NCI-H69 (cell line): ENCODE measurements at regions not wholly inside any gene's neighbourhood (a gene's known extent, or its start where the extent isn't known, plus 50 kb on each side); places are given as distances from the start of the nearest gene placed in this dataset.

Experiments
- DNase-seq: peaks from one replicate; lab custom pipeline; 2025; lab: John Stamatoyannopoulos, UW

DNA sequence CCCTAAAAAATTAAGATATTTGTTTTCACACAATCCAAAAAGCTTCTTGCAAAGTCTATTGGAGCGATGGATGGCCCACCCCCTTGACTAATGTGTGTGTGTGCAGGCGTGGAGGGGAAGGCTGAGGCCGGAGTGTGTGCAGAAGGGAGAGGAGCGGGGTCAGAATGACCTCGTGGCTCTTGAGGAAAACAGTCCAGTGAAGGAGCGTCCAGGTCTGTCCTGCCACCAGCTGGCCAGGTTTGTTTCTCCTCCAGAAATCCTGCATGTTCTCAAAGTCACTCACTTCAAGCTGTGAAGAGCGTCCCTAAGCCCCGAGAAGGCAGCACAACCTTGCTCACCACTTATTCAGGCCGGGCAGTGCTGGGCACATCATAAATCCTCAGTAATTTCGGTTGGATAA is 69.5 kb upstream of the SSX2IP start:
- DNase-seq = no peak

GRCh38 chr1:84758968-84759491 is 68.8 kb upstream of the SSX2IP start:
- peak; percentile 84 for DNase-seq

GRCh38 chr1:84758476-84758875 is 68.2 kb upstream of the SSX2IP start:
- DNase-seq = no peak

DNA sequence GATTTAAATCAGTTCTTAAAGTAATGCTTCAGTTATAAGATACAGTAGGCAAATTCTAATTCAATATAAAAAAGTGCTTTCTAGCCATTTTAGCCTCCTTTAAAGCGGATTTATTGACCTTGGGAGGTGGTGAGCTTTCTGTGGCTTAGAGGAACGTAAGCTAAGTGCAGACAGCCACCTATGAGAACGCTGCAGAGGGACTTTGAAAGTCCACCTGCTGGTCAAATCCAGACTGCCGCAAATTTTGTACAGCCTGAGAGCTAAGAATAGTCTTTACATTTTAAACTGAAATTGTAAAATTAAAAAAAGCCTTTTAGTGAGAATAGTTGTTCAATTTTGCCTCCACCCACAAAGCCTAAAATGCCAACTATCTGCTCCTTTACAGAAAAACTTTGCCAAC is 67.0 kb upstream of the SSX2IP start:
- DNase-seq = no peak

GRCh38 chr1:84756455-84757082 is 66.3 kb upstream of the SSX2IP start:
- DNase-seq = no peak

DNA sequence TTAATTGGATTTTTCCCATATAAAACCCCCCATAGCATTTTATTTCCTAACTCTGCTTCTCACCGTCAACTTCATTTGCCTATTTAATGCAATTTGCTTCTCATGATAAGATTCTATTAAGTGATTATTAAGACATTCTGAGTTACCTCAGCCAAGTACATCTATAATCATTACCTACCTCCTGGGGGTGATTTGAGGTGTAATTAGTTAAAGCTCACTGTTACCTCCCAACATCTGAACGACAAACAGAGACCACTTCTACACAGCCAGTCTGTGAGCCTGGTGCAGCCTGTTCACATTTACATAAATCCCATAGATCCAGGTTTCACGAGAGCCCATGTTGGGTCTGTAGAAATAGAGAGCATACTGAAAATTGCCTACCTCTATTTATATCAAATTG is 65.7 kb upstream of the SSX2IP start:
- no peak for DNase-seq

DNA sequence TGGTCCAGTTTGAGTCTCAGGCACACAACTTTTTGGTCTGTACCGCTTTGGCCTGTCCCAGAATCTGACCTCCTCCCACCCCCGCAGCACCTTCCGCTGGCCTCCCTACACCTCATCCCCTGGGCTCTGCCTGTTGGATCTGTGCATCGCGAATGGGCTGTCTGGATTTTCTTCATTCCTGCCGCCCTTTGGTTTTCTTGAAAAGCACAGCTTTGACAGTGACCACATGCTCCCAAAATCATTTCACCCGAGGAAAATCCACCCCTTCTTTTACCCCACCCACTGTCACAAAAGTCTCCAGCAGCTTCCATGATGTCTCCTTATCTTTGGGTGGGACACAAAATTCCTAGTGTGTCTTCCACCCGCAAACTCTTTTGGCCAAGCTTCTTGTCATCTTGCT is 65.0 kb upstream of the SSX2IP start:
- no peak for DNase-seq

- peak; percentile 74 for DNase-seq
These were observed 64.1 kb upstream of the SSX2IP start for GRCh38 chr1:84754386-84754703.

DNA sequence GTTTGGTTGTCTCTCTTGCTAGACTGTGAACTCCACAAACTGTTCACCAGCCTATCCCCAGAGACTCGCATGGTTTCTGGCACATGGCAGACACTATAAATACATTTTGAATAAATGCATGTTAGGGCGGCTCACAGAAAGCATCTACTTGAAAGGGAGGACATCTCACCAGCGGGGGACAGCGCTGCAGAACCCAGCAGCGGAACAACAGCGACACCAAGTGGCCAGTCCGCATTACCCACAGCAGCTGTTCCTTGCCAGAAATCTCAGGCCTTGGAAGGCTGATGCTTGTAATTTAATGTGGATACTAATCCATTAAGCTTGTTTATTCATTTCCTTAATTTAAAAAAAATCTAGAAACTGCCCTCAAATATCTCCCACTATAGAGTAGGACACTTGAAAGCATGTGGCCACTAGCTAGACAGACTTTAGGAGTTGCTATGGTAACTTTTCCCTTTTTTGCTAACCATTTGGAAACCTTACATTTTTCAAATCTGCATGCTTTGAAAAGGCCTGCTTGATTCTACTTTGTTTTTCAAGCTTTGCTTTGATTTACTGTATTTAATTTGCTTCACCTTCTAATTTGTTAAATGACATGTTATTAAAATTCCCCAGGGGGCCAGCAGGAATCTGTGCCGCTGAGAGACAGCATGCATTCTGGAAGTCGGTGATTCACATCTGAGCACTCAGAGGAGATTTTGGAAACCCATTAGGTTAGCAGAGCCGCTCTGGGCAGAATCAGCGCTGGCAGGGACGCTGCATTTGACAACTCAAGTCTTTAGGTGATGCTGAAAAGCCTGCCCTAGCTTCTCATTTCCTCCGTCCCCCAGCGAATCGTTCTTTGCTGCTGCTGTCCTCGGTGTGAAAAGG is 63.5 kb upstream of the SSX2IP start:
- DNase-seq = peak; percentile 77

GRCh38 chr1:84750110-84750730 is 60.0 kb upstream of the SSX2IP start:
- no peak for DNase-seq

DNA sequence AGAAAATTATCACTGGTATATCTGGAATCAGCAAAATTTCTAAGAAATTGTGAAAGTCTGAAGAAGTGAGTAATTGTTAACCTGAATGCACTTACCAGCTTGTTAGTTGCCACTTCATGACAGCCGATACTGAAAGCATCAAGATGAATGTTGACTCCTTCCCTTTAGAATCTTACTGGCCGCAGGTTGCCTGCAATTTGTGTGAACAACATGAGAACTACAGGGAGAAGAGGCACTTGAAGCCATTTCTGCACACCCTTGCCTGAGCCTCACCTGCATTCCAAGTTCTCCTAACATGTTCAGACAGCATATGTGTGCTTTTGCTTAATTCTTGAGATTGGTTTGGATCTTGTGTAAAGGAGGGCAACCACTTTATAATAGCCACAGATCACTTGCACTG is 59.2 kb upstream of the SSX2IP start:
- DNase-seq = no peak

DNA sequence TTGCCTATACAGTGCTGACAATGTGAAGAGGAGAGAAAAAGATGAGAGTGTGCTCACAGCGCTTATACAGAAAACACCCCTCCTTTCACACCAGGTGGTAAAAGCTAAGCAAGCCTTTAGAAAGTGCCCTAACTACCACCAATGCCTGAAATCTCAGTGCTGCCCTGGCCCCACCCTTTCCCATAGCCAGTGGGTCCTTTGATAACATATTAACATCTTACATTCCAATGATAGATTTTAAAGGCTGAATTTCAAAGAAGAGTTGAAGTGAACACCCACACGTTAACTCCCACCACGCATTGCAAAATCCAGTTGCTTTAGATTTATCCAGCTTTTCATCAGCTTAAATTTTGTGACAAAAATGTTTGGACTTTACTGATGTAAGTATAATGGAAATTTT is 58.1 kb upstream of the SSX2IP start:
- DNase-seq = no peak

GRCh38 chr1:84745857-84746256 is 55.6 kb upstream of the SSX2IP start:
- DNase-seq = no peak

DNA sequence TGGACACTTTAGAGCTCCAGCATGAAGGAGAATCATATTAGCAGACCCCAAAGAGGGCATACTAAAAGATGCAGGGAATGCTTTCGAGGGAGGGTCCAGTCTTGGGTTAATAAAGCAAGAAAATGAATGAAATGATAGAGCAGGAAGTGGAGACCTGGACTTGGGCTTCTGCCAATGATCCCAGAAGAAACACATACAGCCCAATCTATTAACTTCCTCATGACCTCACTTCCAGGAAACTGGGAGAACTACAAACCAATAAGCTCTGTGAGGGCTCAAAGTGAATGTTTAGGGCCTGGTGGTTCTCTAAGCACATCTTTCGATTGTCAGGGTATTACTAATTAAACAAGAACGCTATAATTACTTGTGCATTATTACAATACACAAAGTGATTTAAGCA is 53.6 kb upstream of the SSX2IP start:
- peak; percentile 55 for DNase-seq

GRCh38 chr1:84742653-84743052 is 52.4 kb upstream of the SSX2IP start:
- no peak for DNase-seq

DNA sequence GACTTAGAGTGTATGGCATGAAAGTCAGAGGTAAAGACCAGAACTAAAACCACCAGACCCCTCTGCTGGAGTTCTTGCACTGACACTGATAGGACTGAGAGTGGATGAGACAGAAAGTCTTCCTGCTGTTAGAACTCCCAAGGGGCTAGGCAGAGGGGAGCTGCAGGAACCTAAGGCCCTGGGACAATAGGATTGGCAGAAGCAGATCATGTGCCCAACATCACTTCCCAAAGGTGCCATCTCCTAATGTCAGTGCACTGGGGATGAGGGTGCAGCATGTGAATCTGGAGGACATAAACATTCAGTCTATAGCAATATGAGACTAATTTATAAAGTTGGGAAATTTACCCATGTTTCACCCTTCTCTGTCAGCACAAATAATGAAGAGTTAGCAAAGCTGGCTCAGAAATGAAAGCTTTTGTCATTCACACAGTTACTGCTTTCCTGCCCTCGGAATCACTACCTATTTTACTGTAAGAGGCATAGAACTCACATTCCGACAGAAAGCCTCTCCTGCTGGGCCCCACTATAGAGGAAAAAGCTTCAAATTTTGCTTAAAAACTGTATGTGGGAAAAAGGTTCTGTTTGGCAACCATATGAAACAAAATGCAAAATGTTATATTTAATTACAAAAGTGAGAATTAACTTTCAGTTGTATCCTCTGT is 49.9 kb upstream of the SSX2IP start:
- no peak for DNase-seq
